Fibroblast of upper back skin (primary cell): ENCODE measurements at regions not wholly inside any gene's neighbourhood (a gene's known extent, or its start where the extent isn't known, plus 50 kb on each side); places are given as distances from the start of the nearest gene placed in this dataset.

ENCODE experiments used
- DNase-seq: peaks from one replicate; pipeline ENCODE4 v3.0.0-alpha.2; 2013

DNA sequence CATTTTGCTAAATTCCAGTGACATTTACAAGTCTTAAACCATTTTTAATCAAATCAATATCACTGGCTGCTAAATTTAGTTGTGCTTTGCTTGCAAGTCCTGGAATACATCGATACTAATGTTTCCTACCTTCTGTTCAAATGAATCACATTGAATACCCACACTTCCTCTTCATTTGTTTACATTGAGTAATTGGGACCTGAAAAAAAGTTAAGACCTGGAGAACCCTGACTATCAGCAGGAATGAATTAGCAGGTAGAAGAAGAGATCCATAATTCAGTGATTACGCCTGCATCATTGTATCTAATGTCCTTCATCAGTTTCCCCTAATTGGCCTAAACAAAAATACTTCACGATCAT lies 369.3 kb downstream of the ETNK1 start:
- DNase-seq, result no peak

DNA sequence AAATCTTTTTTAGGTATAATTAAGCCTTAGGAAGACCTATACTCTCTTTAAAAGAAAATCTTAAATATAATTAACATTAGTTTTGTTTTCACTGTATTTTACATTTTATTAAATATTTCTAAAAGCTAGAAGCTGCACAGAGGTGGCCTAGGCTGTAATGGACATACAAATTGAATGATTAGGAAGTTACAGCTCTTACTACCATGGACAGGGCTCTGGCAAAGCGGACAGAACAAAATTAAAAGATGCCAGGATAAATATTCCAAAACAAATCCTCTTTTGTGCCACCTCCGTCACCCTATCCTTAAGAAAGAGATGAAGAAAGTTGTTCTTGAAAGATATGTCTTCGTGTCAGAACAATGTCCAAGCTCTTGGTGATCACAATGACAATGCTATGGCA lies 376.5 kb downstream of the ETNK1 start:
- no peak for DNase-seq

DNA sequence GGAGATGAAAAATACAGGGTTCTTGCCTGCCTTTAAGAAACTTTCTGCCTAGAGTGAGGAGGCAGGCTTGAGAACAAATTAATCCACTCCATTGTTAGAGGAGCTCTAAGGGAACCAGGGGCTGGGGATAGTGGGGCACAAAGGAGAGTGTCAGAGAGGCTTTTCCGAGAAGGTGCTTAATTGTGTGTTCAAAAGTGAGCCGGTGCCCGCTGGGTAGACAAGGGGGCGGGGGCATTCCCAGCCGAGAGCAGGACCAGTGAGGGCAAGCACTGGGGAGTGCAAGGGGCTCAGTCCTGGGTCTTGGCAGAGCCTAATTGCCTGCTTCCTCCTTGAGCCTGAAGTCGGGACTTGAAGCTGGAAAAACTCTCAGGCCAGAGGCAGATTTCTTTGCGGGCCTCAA lies 377.4 kb downstream of the ETNK1 start:
- no peak for DNase-seq

DNA sequence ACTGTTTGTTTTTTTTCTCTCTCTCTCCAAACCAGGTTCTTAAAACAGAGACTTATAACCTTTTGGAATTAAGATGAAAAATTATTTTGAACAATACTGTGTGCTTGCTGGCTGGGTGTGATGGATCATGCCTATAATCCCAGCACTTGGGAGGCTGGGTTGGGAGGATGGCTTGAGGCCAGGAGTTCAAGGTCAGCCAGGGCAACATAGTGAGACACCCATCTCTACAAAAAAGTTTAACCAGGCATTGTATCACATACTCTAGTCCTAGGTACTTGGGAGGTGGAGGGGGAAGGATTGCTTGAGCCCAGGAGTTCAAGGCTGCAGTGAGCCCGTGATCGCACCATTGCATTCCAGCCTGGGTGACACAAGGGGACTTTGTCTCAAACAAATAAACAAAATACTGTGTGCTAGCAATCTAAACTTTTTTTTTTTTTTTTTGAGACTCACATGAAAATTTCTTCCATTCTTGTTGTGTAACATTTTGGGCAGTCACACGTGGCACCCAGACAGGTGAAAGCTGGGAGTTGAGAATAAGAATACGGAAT lies 379.6 kb downstream of the ETNK1 start:
- DNase-seq, result no peak

DNA sequence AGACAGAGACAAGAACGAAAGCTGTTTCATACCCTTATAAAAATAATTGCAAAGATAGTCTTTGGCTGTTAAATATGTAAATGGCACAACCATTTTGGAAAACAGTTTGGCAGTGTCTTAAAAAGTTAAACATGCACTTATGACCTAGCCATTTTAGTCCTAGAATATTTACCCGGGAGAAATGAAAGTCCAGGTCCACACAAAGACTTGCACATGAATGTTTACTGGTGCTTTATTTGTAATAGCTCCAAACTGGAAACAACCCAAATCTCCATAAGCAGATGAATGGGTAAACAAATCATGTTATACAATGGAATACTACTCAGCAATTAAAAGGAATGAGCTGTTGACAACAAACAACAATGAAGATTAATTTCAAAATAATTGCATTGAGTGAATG lies 380.4 kb downstream of the ETNK1 start:
- no peak for DNase-seq

DNA sequence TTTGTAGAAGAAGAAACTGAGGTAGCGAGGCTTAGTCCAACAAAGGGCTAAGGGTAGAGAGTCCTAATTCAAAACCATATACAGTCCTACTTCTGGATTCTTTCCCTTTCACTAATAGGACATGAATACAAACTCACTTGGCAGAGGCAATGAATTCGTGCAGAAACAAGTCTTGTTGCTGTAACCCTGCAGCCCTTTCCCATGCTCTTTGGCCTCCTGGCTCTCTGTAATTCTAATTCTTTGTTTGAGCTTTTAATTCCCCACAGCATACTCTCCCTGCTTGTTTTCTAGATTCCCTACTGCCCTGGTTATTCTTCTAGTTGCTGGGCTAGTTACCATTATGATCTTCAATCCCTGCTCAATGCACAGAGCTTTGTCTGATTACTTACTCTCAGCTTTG lies 381.4 kb downstream of the ETNK1 start:
- DNase-seq, result no peak

DNA sequence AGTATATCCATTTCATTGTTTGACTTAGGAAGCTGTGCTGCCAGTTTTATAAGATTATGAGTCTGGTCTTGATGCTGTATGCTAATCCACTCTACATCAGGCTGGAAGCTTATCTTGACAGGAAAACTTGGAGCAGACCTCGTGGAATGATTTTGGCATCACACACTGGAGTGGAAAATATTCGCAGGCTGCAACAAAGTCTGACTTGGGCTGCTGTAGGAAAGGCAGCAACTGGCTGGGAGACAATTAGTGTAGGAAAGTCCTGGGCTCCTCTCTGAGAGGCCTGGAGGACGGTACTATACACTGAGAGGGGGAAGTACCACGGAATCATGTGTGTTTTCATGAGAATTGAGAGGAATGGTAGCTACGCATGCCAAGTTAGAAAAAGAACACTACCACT lies 383.7 kb downstream of the ETNK1 start:
- no peak for DNase-seq

DNA sequence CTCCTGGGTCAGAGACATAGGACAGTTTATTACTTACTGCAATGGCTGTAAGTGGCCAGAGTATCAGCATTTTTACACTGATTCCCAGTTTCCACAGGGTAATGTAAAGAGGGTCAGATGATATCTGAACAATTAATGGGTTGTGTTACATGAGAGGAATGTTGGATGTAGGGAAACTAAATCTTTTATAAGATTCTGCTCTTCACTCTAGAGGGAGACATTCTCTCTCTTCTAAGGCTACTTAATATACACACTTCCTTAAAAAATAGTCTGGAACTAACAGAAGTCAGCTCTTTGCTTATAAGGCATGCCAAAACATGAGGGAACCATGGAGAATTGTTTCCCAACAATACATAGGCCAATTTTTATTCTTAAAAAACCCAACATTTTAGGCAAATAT lies 389.8 kb downstream of the ETNK1 start:
- DNase-seq, result no peak

DNA sequence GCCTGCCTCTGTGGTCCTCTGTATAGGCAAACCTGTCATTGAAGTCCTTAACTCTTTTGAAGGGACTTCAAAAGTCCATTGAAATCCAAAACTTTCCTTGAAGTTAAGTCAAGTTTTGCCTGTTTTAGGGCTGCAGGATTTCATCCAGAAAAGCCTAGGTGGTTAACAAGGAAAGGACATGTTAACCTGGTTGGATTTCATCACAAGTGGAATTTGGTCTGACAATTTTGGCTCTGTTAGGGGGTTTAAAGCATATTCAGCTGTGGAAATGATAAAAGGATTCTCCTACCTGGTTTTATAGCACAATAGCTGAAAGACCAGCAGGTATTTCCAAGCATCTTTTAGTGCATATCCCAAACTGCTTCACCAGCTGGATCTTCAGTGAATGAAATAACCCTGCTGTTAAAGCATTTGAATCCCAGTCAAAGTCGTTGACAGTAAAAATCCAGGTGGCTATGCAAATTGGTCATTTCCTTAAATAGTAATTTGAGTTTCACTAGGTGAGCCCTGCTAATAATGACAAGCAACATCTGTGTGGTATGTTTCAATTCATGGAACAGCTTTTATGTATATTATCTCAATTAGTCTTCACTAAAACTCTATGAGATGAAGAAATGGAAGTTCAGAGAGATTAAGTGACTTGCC lies 400.5 kb downstream of the ETNK1 start:
- DNase-seq, result no peak

DNA sequence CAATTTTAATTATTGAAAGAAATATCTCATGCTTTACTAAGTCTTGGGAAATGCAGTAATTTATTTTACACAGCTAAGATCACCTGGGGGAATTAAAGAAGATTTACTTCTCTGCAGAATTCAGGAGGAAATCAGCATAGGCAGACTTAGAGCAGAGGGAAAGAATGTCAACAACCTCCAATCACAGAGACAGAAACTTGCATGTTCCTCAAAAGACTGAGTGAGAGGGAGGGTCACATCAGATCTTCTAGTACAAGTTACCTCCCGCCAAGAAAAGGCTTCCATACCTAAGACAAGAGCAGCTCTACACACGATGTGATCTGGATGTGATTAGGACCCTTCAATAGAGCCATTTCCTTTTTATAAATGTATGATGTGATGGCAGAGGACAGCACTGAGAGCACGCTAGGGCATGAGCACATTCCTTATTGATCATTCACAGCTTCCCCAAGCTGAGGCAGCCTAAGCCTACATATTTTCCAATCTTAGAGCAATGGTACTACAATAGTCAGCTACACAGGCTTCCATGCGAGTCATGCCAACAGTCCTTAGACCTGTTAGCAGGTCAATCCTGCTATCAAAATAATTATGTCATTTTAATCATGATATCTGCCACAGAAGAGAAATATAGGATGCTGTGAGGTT lies 403.3 kb downstream of the ETNK1 start:
- peak; percentile 1 for DNase-seq

DNA sequence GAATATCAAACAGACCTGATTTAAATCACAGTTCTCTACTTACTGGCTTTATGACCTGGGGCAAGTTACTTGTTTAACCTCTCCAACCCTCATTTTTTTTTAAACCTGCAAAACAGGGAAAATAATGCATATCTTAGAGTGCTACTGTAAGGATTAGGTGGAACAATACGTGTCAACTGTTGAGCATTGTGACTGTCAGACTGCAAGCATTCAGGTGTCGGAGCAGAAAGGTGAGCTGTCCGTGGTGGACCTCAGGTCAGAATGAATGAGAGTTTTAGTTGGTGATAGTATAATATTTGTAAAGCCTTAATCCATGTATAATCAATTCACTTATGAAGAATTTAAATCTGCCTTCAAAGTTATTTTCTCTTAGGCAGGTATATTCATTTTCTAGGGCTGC lies 404.2 kb downstream of the ETNK1 start:
- no peak for DNase-seq

DNA sequence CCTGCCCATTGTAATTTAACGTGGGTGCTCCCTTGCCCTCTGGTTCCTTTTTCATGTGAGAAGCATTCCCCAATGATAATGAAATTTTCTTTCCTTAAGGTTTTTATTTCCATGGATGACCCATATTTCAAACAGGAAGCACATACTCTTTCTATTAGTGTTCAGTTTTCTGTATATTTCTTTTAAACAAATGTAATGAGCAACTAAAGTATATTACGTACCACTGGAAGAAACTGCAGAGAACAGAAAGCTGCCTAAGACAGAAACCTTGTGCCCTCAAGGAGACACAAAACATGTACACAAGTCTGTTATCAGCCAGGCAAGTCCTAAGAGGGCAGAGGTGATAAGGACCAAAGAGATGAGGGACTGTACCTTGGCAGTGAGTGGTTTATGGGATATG lies 414.9 kb downstream of the ETNK1 start:
- DNase-seq, result no peak

DNA sequence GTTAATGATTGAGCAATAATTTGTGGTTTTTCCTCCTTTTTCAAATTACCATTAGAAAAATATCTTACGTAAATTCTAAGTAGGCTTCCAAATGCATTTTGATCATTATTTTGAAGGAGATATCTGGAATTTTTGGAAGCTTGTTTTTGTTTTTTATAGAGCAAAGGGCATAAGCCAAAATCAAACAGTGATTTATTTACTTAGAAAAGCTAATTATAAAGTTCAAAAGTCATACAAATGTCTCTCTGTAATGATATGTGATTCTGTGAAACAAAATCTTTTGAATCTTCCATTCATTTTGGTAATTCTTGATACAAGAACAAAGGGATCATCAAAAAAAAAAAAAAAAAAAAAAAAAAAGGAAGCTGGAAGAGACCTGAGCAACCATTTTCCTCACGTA lies 416.8 kb downstream of the ETNK1 start:
- DNase-seq, result no peak

DNA sequence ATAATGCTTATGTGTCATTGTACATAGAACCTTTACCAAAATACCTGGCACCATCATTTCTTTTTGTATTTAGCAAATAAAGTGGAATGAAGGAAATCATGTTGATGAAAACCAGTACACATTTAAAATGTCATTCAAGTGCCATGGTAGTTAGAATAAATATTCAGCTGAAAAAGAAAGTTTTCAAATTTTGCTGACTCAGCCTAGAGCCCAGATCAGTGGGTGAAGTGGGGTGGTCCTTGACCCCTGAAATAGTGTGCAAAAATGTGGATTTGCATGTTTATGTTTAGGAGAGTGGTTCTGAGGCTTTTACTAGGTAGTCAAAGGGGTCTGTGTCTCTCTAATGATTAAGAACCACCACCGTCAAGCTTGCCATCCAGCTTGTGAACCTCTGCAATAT lies 418.7 kb downstream of the ETNK1 start:
- DNase-seq, result no peak

DNA sequence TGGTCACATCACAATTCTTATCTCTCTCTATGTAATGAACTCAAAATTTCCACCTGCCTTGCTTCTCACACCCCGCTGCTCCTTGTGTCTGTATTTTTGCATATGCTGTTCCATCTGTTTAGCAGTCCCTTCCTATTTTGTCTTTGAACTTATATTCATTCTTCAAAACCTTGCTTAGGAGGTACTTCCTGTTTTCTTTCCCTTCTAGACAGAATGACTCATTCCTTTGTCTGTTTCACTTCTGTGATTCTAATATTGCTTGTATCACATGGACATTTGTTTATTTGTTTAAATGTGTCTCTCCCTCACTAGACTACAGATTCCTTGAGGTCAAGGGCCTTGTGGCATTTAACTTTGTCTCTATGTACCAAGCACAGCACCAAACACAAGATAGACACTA lies 424.2 kb downstream of the ETNK1 start:
- no peak for DNase-seq

DNA sequence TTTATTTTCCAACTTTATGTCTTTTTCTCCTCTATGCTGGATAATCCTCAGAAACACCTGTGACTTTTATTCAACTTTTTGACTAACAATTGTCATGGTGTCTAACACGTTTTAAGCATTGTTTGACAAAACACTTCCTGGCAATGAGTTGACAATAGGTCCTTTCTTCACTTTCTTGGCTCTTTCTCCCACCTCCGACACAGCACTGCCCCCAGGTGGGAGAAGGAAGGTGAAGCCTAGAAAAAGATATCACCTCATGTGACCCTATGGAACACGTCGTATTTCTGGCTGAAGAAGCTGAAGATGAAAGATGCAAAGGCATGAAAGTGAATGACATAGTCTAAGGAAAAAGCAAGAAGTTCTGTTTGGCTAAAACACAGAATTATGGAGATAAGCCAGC lies 430.0 kb downstream of the ETNK1 start:
- peak; percentile 12 for DNase-seq

DNA sequence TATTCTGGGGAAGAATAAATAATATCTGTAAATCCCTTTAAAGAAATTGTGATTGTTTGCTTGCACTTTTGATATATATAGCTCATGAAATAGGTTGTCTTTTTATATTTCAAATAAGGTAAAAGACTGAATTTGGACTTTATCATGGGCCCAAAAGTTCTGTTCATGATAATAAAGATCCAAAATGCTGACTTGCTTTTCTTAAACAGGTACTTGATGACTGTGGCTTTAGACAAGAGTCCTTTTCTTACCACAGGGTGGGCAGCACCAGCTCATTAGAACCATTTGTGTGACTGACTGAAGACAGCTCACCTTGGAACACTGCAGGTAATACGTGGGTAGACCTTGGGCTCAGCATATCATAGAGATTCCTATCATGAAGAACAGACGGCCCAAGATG lies 432.6 kb downstream of the ETNK1 start:
- DNase-seq, result no peak

DNA sequence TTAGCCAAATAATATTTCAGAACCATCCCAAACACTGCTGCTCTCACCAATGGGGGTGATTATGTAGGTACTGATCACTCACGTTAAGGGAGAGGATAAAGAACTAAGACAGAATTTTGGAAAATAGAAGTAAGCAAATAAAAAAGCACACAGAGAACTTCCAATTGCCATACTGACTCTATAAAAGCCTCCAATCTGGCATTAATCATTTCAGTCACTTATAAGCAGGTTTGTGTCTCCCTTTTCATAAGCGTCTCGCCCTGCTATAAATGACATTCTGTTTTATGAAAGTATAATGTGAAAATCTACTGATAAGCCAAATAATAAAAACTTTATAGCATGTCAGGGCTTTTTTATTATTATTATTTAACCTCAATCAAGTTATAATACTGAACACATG lies 435.2 kb downstream of the ETNK1 start:
- DNase-seq, result no peak

DNA sequence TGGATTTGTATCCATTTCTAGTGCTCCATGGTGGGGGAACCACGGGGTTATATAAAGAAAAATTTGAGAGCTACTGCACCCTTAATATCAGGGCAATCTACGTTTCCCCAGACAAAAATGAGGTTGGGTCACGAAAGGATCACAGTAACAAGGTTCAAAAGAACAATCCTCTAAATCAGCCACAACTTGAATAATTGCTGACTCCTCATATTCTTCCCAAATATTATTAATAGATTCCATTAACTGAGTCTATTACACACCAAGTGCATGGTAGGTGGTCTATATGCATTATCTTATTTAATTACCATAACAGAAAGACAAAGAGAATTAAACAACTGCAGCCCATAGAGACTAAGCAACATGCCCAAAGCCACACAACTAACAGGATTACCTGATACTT lies 438.2 kb downstream of the ETNK1 start:
- no peak for DNase-seq

DNA sequence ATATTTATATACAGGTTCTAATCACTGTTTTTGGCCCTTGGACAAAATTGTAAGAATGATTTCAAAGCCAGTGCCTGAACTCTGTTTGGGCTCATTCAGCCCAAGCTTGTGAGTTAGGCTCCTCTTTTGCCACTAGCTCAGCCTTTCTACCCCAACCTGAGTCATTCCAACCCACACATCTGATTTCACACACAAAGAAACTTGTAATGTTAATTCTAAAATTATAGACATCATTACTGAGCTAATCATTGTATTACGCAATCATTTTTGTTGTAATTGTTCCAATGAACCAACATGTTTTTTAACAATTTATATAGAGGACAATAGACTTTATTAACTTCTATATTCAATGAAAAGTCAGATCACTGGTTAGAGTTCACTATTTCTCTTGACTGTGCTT lies 441.1 kb downstream of the ETNK1 start:
- DNase-seq, result no peak

DNA sequence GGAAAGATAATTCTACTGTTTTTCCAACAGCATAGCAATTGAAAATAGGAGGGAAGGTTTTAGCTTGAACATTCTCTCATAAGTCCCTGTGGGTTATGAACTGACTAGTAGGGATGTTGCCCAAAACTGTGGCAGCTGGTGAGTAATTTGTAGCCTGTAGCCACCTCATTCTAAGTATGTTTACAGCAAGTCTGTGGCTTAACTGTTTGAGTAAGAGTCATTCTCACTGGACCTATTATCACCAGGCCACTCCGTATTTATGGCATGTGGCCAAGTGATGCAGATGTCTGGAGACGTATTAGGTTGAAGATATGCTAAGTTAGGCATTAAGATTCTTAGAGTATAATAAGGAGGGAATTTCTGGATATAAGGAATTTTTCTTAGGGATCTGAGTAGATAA lies 458.3 kb downstream of the ETNK1 start:
- DNase-seq, result peak; percentile 81

DNA sequence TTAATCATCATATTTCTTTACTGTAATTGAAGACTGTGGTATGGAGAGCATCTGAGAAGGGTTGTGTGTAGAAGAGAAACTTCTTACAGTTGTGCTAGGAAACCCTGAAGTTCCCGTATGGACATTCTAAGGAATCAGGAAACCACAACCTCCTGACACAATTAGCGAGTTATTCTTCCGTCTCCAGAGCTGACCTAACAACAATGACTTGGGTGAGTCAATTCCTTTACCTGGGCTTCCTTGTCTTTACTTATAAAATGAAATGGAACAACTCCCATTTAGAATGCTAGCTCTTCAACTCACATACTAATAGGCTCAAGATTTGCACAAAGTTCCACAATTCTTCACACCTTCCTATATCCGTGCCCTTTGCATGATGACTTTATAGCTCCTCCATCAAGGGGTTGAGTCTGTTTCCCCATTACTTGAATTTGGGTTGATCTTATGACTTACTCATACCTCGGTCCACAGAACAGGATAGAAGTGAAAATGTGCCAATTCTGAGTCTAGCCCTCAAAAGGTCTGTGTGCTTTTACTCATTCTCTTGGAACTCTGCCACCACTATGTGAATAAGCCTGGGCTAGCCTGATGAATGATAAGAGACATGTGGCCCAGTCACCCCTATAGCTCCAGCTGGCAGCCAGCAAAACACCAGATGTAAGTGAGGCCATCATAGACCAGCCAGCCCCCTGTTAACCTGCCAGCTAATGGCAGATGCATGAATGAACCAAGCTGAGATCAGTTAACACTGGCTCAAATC lies 459.4 kb downstream of the ETNK1 start:
- DNase-seq, result peak; percentile 87

DNA sequence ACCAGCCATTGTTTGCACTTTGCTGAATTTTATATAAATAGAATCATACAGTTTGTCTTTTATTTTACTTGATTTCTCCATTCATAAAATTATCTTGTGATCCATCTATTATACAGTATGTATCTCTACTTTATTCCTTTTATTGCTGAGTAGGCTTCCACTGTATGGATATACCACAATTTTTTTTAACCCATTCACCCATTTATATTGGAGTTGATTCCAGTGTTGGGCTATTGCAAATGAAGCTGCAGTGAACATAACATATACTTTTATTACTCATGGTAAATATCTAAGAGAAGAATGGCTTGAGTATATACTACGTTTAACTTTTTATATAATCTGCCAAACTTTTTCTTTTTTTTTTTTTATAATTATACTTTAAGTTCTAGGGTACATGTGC lies 463.6 kb downstream of the ETNK1 start:
- DNase-seq, result no peak

DNA sequence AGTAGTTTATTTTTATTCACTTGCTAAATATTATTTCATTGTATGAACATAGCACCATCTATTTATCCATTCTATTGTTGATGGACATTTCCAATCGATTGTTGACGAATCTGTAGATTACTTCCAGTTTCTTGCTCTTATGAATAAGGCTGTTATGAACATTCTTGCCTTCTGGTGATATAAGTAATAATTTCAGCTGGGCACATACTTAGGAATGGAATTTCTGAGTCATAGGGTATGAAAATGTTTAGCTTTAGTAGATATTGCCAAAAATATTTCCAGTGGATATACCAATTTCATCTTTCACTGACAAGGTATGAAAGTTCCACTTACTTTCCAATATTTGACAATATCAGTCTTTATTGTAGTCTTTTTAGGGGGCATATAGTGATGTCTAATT lies 468.5 kb downstream of the ETNK1 start:
- peak; percentile 8 for DNase-seq
